Activated T-cell treated with anti-CD3 and anti-CD28 coated beads for 24 hours (primary cell): ENCODE measurements at regions not wholly inside any gene's neighbourhood (a gene's known extent, or its start where the extent isn't known, plus 50 kb on each side); places are given as distances from the start of the nearest gene placed in this dataset.

Experiments used
- DNase-seq: peaks from one replicate; pipeline ENCODE4 v3.0.0-alpha.2; 2020; ENCODE audit warnings: low read depth

DNA sequence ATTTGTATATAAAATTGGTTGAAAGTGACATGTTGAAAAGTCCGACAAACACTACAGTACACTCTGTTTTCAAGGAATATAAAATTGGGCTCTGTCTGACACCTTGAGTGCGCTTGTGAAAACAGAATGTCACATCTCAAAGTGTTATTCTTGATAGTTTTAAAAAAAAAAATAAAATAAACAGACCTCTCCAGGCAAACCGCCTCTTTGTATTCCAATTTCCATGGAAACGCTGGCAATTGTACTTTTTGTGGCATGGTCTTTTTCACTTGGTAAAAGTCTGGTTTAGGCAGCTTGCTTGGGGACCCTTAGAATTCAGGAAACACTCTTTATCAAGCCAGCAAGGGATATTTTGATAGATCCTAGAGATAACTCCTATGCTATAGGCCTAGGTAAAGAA, 302.5 kb downstream of the RAB28 start:
- no peak for DNase-seq

DNA sequence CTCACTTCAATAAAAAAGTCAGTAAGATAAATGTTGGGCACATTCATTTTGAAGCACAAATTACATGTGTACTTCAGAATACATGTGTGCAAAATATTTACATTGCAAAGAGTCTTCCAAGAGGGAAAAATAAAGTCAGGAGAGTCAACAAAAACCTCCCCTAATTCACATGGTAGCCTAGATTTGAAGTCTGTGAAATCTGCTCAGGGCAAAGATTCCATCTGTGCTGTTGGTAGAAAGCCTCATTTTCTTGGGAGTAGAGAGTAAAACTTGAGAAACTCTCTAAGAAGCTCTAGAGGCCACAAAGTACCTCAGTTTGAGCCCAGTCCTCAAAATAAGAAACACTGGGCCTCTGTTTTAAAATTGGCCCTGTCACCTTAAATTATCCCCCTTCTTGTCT, 303.4 kb downstream of the RAB28 start:
- DNase-seq = no peak

DNA sequence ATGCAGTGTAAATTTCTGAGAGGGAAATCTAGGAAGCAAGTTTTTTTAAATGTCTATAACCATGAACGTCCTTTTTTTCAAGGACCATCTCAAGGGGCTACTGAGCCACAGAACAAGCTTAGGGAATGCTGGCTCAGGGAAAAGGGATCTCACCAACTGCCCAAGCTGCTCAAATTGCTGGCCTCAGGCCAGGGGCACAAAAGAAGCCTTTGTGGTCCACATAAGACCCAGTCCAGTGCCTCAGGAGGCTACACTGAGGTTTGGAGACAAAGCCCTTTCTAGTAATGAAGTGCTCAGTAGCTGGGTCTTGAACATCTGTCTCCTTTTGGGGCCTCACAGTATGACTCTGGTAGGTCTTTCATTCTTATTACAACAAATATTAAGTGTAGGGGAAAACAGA, 305.5 kb downstream of the RAB28 start:
- DNase-seq = no peak

DNA sequence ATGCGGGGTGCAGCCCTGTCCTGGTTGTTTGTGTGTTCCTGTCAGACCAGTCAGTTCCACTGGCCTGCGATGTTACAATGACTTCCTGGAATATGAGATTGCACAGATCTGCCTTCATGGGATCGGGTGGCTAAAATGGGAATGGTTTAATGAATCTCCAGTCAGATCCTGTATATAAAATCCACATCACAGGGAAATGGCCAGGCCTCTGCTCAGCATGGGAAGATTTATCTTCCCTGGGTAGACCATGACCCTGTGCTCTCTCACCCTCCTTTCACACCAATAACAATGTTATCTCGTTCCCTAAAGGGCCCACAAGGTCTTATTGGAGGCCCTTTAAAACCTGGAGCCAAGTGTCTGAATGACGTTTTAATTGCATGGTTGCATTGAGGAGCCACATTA, 307.4 kb downstream of the RAB28 start:
- no peak for DNase-seq

DNA sequence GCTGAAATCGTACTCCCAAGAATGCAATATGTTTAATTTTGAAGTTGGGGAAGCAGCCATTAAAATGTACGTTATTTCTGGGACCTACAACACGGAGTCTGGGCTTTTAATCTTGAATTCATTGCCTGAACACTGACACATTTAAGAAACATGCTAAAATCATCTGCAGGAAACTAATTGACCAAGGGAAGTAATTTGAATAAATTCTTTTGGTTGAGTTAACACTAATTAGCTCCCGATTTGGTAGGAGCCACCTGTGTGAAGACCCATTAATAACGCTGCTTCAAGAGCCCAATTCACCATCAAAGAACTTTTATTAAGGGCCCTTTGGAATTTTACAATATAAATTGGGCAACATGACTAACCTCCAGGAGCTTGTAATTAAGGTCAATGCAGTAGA, 309.2 kb downstream of the RAB28 start:
- no peak for DNase-seq

DNA sequence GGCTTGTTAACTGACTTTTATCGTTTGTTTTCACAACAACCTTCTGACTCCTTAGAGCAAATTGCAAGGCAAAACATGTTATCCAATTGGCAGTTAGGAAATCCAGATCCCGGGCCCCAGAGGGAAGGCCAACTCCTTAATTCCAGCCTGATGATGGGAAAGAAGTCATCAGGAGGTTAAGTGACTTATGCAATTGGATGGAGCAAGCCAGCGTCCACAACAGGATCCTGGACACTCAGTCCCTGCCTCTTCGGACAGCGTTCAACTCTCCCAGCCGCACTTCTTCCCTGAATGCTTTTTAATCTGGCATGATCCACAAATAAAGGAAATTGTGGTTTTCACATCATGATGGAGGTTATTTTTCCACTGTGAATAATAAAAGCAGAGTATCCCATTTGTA, 310.1 kb downstream of the RAB28 start:
- DNase-seq = no peak

DNA sequence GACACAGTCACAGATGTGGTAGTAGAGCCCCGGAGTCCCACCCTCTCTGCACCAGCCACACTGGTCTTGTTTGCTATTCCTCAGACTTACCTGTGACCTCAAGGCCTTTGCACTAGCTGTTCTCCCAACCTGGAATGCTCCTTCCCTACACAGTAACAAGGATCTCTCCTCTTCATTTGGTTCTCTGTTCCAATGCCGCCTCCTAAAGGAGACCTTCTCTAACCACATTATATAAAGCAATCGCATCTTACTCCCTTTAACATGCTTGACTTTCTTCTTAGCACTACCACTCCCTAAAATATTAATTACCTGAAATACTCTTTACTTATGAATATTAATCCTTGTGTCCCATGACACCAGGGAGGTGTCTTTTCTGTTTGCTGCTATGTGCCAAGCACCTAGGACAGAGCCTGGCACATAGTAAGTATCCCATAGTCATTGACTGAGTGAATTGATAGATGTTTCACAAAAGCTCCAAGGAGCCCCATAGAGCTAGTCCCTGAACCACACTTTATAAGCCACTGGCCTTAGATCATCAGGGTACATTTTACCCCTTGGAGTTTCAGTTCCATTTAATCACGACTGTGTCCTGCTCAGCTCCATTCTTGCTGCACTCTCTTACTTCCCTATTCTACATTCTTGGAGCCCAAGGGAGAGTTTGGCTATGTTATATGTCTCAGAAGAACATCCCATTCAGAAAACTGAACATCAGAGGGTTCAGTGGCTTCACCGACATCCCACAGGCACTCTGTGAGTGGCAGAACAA, 312.7 kb downstream of the RAB28 start:
- DNase-seq = no peak

DNA sequence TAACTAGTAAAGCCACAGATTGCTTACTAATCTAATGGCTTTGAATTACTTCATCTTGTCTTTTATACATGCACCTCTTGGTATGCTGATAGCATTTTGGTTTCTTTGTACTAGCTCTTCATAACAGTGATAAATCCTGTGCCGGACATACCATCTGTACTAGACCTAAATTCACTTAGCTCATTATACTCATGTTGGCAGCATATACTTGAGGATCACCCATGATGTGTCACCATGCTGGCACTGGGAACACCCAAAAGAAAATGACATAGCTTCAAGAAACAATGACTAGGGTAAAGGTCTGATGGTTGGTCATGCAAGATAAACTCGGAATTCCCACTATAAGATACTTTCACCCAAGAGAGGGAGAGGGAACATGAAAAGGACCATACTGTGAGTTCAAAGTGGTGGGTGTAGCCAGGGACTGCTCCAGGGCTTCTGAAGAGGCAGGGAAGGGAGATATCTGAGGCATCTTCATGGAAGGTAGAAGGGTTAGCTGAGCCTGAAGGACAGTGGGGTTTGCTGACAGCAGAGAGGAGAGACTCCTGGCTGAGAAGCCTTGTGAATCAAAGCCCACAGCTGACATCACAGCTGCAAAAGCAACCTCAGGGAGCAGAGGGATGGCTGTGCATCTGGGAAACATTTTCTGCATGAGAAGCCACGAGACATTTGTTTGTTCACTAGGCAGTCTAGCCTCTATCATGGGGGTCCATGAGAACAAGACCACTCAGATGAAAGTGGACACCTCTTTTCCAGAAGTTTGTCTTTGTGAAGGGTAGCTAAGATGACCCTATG, 314.2 kb downstream of the RAB28 start:
- DNase-seq = no peak

DNA sequence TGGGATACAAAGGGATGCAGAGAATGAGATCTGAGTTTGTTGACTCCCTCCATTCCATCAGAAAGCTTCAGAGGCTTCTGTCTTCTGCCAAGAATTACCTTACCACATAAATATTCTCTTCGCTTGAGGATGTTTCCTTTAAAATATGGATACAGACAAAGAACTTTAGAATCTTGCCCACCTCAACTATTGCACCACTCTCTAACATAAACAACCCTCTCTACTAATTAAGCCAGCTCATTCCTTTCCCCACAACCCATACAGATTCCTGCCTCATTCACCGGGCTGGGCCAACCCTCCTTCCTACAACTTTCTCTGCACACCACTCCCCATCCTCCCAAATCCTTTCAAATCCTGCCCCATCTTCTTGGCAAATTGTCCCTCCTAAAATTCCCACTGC, 315.8 kb downstream of the RAB28 start:
- no peak for DNase-seq

DNA sequence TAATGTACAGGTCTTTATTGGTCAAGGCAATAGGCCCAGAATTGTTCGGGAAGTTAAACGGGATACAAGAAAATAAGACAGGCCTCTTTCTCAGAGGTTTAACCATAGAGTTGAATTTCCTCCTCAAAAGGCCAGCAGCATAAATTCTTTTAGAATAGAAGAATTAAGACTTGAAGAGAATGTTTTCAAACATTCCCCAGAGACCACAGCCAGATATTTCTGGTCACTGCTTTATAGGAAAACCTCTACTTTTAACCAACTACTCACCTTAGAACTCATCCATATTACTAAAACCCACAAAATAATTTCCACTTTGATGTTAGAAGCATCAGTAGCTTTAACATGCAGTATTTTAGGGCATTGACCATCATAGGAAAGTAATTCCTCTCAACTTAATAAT, 317.9 kb downstream of the RAB28 start:
- DNase-seq = no peak

DNA sequence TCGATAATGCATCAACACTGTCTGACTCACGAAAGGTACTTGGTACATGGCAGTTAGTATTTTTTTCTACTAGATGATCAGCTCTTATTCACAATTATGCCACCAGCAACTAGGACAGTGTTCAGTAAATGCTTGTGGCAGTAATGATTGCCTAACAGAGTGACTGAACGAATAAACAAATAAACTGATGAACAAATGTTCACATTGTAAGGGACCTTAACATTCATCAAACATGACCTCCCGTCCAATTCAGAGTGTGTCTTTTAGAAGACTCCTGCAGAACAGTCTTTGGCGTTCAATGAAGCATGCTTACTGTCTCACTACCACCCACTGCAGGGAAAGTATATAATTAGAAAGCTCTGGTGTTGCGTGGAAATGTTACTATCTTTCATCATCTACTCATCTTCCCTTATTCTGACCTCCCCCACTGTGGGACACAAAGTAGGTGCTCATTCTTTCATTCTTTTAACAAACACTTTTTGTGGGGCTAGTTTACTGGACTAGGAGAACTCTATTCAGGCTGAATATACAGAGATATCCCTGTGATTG, 319.3 kb downstream of the RAB28 start:
- DNase-seq = no peak

DNA sequence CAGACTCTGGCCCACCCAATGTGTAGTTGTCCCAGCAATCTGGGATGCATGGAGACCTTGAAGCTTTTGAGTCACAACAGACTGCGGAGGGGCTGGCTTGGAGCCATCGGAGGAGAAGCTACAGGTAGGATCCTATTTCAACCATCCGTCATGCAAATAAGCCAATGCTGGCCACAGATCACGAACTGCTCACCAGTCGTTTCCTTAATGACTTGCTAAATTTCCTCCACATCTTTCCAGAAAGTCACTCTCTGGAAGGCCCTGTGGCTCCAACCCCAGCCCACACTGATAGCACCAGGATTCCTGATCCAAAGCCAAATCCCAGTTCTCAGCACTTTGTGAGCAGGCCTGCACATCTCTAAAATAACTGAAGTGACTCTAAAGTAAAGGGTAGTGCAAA, 321.3 kb downstream of the RAB28 start:
- no peak for DNase-seq

DNA sequence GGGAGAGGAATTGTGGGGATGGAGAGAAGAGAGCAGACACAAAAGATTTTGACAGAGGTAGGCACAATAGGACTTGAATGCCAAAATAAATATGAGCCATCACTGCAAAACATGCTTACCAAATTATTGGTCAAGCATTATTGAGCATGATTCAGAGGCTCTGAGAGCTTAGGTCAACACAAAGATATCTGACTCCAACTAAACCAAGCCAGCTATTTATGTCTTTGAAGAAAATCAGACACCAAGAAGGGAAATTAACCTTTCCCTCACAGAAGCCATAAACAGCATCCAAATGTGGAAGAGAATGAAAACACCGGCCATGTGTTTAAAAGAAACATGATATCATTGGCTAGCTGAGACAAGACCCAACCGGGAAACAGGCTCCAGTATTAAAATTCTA, 323.2 kb downstream of the RAB28 start:
- no peak for DNase-seq

DNA sequence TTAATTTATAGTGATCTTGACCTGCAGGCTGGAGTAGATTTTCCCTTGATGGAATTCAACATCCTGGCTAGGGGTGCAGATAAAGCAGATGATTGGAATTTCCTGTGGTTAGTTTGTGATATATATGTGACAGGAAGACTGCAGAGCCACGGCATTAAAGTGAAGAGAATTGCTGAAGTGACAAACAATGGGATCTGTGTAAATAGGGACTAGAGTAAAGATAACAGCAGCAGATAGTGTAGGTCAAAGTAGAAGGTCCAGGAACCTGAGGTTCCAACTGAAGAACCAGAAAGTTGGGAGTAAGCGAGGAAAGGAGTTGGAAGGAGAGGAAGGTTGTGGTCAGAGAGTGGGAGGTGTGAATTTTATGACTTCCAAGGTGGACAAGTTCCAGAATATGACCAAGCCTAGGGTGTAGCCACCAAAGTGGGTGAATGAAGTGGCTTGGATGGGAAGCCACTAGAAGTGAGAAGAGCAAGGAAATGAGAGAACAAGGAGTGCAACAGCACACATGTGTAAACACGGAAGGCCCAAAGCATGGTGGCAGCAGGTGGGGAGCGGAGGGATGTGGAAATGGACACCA, 325.0 kb downstream of the RAB28 start:
- no peak for DNase-seq

DNA sequence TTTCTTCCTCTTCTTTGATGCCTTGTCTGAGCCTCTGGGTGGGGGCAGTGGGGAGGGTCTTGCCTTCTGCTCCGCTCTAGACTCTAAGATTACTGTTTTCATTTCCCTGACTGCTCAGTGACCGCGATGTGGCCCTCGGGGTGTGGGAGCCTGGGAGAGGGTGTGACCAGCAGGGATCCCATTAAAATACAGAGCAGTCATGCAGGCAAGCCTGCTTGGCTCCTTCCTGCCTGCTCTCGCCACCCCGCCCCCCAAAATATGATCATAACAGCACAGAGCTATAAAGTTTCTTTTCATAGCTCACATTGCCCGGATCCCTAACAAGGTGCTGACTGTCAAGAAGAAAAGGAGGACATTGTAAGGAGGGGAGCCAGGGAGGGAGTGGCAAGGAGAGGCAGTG, 332.9 kb downstream of the RAB28 start:
- no peak for DNase-seq

DNA sequence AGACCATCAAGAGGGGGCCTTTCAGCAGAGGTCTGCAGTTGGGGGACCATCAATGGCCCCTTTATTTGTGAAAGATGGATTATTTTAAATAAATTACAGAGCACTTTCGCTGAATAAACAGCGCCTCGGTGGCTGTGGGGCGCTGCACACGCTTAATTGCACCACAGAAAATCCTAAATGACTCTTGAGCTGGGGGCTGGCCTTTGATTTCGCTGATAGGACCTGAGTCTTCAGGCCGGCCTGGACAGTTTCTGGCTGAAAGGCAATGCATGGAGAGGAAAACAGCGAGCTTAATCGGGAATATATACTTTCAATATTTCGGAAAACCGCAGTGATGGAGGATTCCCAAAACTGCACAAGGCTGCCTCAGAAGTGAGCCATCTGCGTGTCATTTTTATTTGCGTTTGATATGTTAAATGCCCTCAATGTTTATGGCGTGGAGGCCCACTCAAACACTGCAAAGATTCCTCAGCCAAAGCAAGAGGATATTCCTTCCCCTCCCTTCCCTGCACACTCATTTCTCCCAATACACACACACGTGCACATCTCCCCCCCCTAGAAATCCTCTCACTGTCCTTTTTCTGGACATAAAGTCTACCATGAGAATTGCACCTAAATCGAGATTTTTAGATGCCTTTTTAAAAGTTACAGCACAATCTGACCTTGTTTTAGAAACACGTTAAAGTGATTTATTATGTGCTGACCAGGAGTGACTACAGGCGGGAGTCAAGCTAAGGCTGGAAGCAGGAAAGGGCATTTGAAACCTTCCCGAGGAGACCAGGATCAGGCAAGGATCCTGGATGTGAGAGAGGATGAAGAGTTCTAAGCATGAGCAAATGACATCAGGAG, 340.7 kb downstream of the RAB28 start:
- no peak for DNase-seq

DNA sequence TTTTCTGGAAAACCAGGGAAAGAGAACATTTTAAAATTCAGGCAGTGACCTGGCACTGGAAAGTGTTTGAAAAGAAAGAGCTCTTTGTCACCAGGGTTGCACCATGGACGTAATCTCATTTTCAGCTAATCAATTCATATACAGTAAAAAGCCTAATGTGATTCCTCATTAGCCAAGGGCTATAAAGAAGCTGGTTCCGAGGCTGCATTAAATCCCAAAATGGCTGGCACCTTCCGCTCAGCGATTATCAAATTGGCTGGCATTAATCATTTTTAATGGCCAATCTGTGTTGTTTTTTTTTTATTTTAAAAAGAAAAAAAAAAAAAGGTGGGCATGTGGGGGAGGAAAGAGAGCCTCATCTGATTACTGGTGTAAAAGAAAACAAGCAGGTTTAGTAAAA, 341.4 kb downstream of the RAB28 start:
- DNase-seq = no peak

DNA sequence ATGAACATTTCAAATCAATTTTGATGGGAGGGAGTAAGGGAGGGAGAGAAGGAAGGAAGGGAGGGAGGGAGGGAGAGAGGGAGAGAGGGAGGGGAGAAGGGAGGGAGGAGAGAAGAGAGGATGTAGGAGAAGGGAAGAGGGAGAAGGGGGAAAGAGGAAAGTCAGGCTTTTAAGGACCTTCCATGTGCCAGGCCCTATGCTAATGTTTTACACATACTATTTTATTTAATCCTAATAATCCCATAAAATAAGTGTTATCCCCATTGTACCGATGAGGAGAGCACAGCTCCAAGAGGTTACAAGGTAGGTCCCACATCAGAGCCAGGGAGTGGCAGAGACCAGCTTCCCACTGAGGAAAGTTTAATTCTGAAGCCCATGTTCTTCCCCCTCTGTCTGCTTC, 341.9 kb downstream of the RAB28 start:
- DNase-seq = no peak

DNA sequence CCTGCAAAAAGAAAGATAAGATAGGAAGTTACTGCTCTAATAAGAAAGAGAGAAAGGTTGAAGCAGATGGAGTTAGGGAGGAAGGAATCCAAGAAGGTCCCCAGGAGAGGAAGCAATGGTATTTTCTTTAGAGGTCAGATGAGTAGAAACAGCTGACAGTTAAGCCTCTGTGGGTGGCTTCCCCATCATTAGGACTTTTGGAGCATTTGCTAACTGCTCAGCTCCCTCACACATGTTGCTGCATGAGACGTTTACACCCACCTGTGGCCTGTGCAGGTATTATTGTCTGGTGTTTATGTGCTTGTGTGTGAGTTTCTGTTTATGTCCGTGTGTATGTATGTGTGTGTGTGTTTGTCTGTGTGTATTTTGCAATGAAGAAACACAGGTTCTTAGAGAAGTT, 346.8 kb downstream of the RAB28 start:
- DNase-seq = no peak

DNA sequence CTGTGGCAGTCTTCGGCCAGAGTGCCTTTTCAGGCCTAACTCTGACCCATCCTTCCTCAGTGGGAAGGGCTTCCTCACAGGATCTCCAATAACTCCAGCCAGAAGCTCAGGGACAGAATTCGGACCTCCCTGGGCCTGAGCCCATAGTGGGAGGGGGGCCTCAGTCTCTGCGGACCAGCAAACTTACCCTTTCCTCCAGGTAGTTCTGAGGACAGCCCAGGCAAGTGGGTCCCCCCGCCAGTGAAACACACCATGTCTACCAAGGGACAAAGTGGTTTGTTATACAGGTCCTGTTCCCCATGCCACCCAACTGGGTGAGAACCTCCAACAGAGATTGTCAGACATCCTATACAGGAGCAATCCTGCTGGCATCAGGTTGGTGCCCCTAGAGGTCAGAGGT, 350.4 kb downstream of the RAB28 start:
- DNase-seq = no peak

DNA sequence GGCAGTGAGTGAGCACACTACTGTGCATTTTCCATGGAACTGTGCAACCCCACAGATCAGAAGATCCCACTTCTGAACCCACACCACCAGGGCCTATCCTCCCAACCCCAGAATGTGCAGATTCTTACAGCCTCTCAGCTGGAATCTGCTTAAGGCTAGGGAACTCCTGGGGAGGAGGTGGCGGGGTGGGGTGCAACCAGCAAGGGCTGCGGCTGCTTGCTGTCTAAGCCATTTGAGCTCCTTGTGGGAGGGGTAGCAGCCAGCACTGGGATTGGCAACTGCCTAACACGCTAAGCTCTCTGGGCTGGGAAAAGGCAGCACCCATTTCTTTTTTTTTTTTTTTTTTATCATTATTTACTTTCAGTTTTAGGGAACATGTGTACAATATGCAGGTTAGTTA, 353.3 kb downstream of the RAB28 start:
- no peak for DNase-seq

DNA sequence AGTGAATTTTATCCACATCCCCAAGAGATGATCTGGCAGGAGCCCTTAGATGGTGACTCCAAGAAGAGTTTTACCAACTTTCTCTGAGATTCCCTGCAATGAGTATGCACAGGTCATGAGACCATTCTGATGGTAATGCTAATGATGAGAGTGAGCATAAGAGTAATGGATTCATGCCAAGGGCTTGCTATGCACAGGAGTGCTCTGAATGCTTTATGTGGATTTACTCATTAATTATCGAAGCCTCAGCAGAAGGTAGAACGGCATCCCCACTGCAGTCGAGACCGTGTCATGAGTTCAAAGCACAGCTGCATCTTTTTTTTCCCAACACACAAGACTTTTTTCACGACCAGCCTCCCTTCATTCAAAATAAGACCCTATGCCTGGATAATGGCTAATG, 355.0 kb downstream of the RAB28 start:
- DNase-seq = no peak
